ENCODE measurements at regions not wholly inside any gene's neighbourhood (a gene's known extent, or its start where the extent isn't known, plus 50 kb on each side); places are given as distances from the start of the nearest gene placed in this dataset.
"Not testable (repeated sequence)": the region's sequence is repeated elsewhere in the genome, so short reads cannot be mapped to it uniquely, and the experiment has no call there.

DNA sequence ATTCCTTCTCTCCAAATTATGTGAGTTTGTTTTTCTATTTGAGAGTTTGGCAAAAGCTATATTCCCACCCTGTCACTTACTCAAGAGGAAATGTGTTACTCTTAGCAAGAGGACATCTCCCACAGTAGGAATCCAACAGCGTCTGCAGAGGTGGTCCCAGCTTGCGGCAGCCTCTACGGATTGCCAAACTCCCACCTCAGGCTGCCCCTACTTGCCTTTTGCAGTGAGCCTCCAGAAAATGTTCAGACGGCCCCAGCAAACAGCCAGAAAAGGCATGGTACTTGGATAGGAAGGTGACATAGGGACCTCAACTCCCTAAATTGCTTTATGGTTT lies 158.4 kb downstream of the SUCLG1 start:
- H3K27me3 ChIP-seq (ENCODE audit: insufficient read depth, low read length, poor library complexity, severe bottlenecking): no peaks in the 10 kb centered on the region
- no peaks in the 10 kb centered on the region for H3F3A ChIP-seq (ENCODE audit: low read depth)
- no peak overlapping the region for H3K9ac ChIP-seq (ENCODE audit: low read depth, low read length, poor library complexity, severe bottlenecking)
- H4K20me1 ChIP-seq (ENCODE audit: insufficient read depth, low read length, poor library complexity, severe bottlenecking): no peaks in the 10 kb centered on the region
- no peak overlapping the region for H3K4me2 ChIP-seq (ENCODE audit: low read depth, low read length, poor library complexity, severe bottlenecking)
- H3K79me2 ChIP-seq (ENCODE audit: insufficient read depth, low read length): no peaks in the 10 kb centered on the region
- no peaks in the 10 kb centered on the region for H3K9me2 ChIP-seq (replicated peaks; ENCODE audit: low read depth, low read length)
- no peaks in the 10 kb centered on the region for H3K9me3 ChIP-seq (ENCODE audit: insufficient read depth, low read depth, low read length)
- H3K4me1 ChIP-seq (ENCODE audit: insufficient read depth, low read length, poor library complexity, severe bottlenecking): no peaks in the 10 kb centered on the region
- TF ChIP-seq CTCF (conservative IDR thresholded peaks at IDR 0.05; ENCODE audit: low read length): no peak
- TF ChIP-seq EZH2phosphoT487 (IDR thresholded peaks at IDR 0.05; ENCODE audit: borderline replicate concordance): no peak
- H2AFZ ChIP-seq (ENCODE audit: low read length): no peak overlapping the region
- H3K4me3 ChIP-seq (ENCODE audit: low read length, poor library complexity, severe bottlenecking): no peak overlapping the region
- H3K36me3 ChIP-seq (ENCODE audit: insufficient read depth, low read length): no peaks in the 10 kb centered on the region

DNA sequence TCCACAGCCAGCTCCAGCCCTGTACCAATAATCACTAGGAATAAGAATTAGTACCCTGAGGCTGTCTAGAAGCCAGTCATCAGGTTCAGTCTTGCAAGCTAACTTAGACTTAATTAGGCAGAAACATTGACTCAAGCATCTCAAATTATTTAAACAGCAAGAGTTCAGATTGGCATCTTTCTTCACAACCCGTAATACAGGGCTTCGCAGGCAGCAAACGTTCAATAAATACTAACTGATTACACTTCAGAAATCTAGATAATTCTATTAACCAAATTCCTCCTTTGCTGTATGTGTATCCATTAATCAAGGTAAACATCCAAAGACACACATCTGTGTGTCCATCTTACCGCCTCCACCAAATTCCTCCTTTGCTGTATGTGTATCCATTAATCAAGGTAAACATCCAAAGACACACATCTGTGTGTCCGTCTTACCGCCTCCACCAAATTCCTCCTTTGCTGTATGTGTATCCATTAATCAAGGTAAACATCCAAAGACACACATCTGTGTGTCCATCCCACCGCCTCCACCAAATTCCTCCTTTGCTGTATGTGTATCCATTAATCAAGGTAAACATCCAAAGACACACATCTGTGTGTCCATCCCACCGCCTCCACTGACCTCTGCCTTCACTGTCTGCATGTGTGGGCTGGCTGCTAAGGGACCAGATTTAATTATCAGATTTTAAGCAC lies 158.9 kb downstream of the SUCLG1 start:
- H3K4me1 ChIP-seq (ENCODE audit: insufficient read depth, low read length, poor library complexity, severe bottlenecking); H3K27me3 ChIP-seq (ENCODE audit: insufficient read depth, low read length, poor library complexity, severe bottlenecking); H3K9me2 ChIP-seq (replicated peaks; ENCODE audit: low read depth, low read length); H3K79me2 ChIP-seq (ENCODE audit: insufficient read depth, low read length); H3K9ac ChIP-seq (ENCODE audit: low read depth, low read length, poor library complexity, severe bottlenecking); H3K4me2 ChIP-seq (ENCODE audit: low read depth, low read length, poor library complexity, severe bottlenecking); H4K20me1 ChIP-seq (ENCODE audit: insufficient read depth, low read length, poor library complexity, severe bottlenecking); H3K4me3 ChIP-seq (ENCODE audit: low read length, poor library complexity, severe bottlenecking); H3K36me3 ChIP-seq (ENCODE audit: insufficient read depth, low read length); H3K9me3 ChIP-seq (ENCODE audit: insufficient read depth, low read depth, low read length); H3F3A ChIP-seq (ENCODE audit: low read depth); H2AFZ ChIP-seq (ENCODE audit: low read length): not testable (repeated sequence)

DNA sequence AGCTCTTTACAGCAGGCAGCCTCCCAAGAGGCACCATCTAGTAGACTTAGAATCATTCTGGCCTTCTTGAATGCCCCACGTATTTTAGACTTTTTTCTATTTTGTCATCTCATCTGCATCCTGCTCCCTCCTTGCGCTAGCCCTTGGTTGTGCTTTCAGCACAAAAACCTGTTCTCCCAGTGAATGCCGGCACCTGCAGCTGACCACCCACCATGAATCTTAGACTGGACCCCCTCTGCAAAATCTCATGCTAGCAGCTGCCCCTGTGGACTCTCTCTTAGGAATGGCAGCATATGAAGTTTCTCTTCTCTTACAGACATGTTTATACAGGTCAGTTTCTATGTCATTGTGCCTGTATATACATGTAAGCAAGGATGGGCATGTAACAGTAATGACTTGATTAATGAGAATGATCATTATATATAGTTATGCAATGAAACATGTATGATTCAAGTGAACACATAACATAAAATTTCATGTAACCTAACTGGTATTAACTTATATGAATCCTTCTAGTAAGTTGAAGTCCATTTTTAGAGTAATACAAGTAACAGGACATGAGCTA lies 159.8 kb downstream of the SUCLG1 start:
- H3K4me3 ChIP-seq (ENCODE audit: low read length, poor library complexity, severe bottlenecking): no peak overlapping the region
- no peaks in the 10 kb centered on the region for H3K9me2 ChIP-seq (replicated peaks; ENCODE audit: low read depth, low read length)
- no peaks in the 10 kb centered on the region for H3K79me2 ChIP-seq (ENCODE audit: insufficient read depth, low read length)
- H2AFZ ChIP-seq (ENCODE audit: low read length): no peak overlapping the region
- no peaks in the 10 kb centered on the region for H3K9me3 ChIP-seq (ENCODE audit: insufficient read depth, low read depth, low read length)
- no peaks in the 10 kb centered on the region for H3K36me3 ChIP-seq (ENCODE audit: insufficient read depth, low read length)
- no peaks in the 10 kb centered on the region for H3F3A ChIP-seq (ENCODE audit: low read depth)
- no peak overlapping the region for H3K9ac ChIP-seq (ENCODE audit: low read depth, low read length, poor library complexity, severe bottlenecking)
- H3K4me1 ChIP-seq (ENCODE audit: insufficient read depth, low read length, poor library complexity, severe bottlenecking): no peaks in the 10 kb centered on the region
- H3K4me2 ChIP-seq (ENCODE audit: low read depth, low read length, poor library complexity, severe bottlenecking): no peak overlapping the region
- H3K27me3 ChIP-seq (ENCODE audit: insufficient read depth, low read length, poor library complexity, severe bottlenecking): no peaks in the 10 kb centered on the region
- no peak for TF ChIP-seq EZH2phosphoT487 (IDR thresholded peaks at IDR 0.05; ENCODE audit: borderline replicate concordance)
- no peak for TF ChIP-seq CTCF (conservative IDR thresholded peaks at IDR 0.05; ENCODE audit: low read length)
- H4K20me1 ChIP-seq (ENCODE audit: insufficient read depth, low read length, poor library complexity, severe bottlenecking): no peaks in the 10 kb centered on the region

DNA sequence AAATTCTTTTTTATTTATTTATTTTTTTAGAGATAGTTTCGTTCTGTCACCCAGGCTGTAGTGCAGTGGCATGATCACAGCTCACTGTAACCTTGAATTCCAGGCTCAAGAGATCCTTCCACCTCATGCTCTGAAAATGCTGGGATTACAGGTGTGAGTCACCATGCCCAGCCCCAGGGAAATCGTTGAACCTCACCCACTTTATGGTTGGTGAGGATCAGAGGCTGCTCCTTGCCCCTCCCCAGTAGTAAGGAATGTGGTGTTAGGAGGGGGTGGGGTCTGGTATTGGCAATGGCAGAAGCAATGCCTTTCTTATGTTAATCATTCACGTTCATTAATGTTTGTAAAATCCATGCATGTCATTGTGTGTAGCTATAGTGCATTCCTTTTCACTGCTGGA lies 161.9 kb downstream of the SUCLG1 start:
- Histone ChIP-seq H3K79me2 (ENCODE audit: insufficient read depth, low read length) (no peaks in the 10 kb centered on the region), H3K4me2 (ENCODE audit: low read depth, low read length, poor library complexity, severe bottlenecking) (no peak overlapping the region), H3K4me1 (ENCODE audit: insufficient read depth, low read length, poor library complexity, severe bottlenecking) (no peaks in the 10 kb centered on the region), H3K27me3 (ENCODE audit: insufficient read depth, low read length, poor library complexity, severe bottlenecking) (no peaks in the 10 kb centered on the region), H3K9me2 (replicated peaks; ENCODE audit: low read depth, low read length) (no peaks in the 10 kb centered on the region), H2AFZ (ENCODE audit: low read length) (no peak overlapping the region), H3F3A (ENCODE audit: low read depth) (no peaks in the 10 kb centered on the region), H3K4me3 (ENCODE audit: low read length, poor library complexity, severe bottlenecking) (no peak overlapping the region), H4K20me1 (ENCODE audit: insufficient read depth, low read length, poor library complexity, severe bottlenecking) (no peaks in the 10 kb centered on the region), H3K9ac (ENCODE audit: low read depth, low read length, poor library complexity, severe bottlenecking) (no peak overlapping the region), H3K9me3 (ENCODE audit: insufficient read depth, low read depth, low read length) (no peaks in the 10 kb centered on the region), H3K36me3 (ENCODE audit: insufficient read depth, low read length) (no peaks in the 10 kb centered on the region)
- TF ChIP-seq EZH2phosphoT487 (IDR thresholded peaks at IDR 0.05; ENCODE audit: borderline replicate concordance): no peak
- no peak for TF ChIP-seq CTCF (conservative IDR thresholded peaks at IDR 0.05; ENCODE audit: low read length)

Measured in Loucy (cell line).